Stimulated activated CD8-positive, alpha-beta memory T cell treated with anti-CD3 and anti-CD28 coated beads, Interleukin-7, amount 100 ng/mL, for 1 hour (primary cell): ENCODE measurements at regions not wholly inside any gene's neighbourhood (a gene's known extent, or its start where the extent isn't known, plus 50 kb on each side); places are given as distances from the start of the nearest gene placed in this dataset.

Experiments
- DNase-seq, 2 donors: peaks; one replicate each; pipeline ENCODE4 v3.0.0-alpha.2; 2020; ENCODE audit warnings: low read depth in 2 of 2

DNA sequence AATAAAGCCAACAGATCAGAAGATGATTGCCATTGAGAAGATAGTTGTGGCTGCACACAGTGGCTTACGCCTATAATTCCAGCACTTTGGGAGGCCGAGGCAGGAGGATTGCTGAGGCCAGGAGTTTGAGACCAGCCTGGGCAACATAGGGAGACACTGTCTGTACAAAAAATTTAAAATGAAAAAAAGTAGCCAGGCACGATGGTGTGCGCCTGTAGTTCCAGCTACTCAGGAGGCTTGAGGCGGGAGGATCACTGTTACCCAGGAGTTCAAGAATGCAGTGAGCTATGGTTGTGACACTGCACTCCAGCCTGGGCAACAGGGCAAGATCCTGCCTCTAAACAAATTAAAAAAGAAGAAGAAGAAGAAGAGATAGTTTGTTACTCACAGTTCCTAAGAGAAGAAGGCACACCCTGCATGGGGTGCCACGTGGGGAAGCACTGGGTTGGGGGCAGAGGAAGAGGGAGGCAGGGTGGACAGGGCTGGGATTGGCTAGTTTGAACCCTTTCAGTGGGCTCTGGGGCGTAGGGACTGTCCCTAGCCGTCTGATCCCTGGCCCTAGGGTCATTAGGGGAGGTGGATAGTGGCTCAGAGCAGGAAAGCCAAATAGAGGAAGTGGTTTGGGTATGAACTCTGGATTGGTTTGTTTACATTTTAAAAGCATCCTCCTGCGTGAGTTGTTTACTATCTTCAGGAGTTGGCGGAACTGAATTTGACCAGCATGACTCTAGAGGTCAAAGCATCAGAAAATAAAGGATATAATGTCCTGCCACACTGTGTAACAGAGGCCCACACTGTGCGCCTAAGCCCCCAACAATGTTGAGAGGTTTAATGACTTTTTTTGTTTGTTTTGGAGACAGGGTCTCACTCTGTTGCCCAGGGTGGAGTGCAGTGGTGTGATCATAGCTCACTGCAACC lies 60.5 kb upstream of the MEDAG start:
- DNase-seq = no peak

- no peak for DNase-seq
Observed at GRCh38 chr13:30846311-30846710, 59.8 kb upstream of the MEDAG start.

DNA sequence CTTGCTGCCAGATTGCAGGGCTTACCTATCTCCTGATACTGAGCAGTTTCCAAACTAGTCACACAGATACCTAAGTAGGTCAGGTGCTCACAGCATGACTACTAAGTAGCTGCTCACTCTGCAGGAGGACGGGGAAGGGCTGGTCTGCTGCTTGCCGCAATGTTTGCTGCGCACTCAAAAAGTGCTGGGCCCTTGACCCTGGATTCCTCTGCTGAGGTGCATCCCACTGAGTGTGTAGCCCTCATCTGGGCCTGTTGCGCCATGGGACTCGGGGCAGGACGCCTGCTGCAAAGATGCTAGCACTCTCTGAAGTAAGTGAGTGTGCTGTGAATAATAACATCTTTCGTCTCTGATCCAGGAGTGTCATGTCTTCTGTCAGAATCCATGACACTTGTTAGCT lies 59.2 kb upstream of the MEDAG start:
- no peak for DNase-seq

- DNase-seq = no peak
Observed at GRCh38 chr13:30847650-30848307, 58.3 kb upstream of the MEDAG start.

GRCh38 chr13:30848332-30849027 lies 57.6 kb upstream of the MEDAG start:
- no peak for DNase-seq

DNA sequence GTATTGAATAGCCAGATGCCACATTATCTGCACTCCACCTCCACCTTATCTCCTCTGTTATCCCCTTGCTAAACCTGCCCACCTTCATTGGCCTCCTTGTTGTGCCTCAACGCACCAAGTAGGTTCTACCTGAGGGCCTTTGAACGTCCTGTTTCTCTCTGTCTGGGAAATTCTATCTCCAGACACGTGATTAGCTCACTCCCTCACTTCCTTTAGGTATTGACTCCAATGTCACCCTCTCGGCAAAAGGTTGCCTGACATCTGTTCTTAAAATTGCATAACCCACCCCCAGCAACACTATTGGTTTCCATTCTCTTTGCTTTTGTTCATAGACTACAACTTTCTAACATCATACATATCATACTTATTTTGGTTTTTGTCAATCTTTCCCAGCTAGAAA lies 56.5 kb upstream of the MEDAG start:
- no peak for DNase-seq

- no peak for DNase-seq
Observed at GRCh38 chr13:30850204-30850866, 55.7 kb upstream of the MEDAG start.

DNA sequence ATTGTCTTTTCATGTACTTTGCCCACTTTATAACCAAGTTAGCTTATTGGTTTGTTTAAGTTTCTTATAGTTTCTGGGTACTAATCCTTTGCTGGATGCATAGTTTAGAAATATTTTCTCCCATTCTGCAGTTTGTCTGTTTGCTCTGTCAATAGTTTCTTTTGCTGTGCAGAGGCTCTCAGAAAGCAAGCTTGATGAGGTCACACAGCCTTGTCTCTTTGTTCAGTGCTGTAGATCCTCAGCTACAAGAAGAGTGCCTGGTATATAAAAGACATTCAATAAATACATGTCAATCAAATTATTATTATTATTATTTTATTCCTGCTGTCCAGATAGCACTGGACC lies 55.2 kb upstream of the MEDAG start:
- DNase-seq = no peak

GRCh38 chr13:30851697-30852096 lies 54.4 kb upstream of the MEDAG start:
- no peak for DNase-seq

DNA sequence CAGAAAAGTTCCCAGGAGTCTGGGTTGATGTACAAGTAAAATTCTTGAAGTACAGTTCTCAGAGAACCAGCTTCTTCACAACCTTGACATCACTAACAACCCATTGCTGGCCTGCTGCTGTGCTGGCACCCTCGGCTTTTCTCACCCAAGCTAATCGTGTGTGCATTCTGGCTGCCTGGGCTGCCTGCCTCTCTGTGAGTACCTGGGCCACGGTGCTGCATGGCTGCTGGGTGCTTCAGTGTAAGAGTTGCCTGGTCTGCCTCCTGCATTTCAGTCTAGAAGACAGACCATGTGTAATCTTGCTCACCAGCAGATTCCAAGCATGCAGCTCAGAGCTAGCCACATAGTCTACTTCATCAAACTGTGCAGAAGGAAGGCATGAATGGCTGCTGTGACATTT lies 50.5 kb upstream of the MEDAG start:
- no peak for DNase-seq

GRCh38 chr13:30856005-30856790 lies 49.9 kb upstream of the MEDAG start:
- DNase-seq = no peak
